DND-41 (cell line): ENCODE measurements at regions not wholly inside any gene's neighbourhood (a gene's known extent, or its start where the extent isn't known, plus 50 kb on each side); places are given as distances from the start of the nearest gene placed in this dataset.
A peak's percentile ranks its signal among the peaks of the same experiment; 100 is the strongest.

Source experiments
- EZH2 ChIP-seq: IDR thresholded peaks from 3 replicates; pipeline ENCODE4 v1.6.1; 2012; ENCODE audit warnings: borderline replicate concordance, low read depth, mild to moderate bottlenecking, moderate library complexity, low read length, inconsistent platforms; ENCODE audit not compliant: severe bottlenecking
- TF ChIP-seq, protein P1 (sequence below): IDR thresholded peaks from 2 replicates; pipeline ENCODE4 v1.5.1; 2012; ENCODE audit warnings: borderline replicate concordance, low read length, moderate library complexity, mild to moderate bottlenecking; ENCODE audit not compliant: poor library complexity, severe bottlenecking; ENCODE audit errors: extremely low read depth

DNA sequence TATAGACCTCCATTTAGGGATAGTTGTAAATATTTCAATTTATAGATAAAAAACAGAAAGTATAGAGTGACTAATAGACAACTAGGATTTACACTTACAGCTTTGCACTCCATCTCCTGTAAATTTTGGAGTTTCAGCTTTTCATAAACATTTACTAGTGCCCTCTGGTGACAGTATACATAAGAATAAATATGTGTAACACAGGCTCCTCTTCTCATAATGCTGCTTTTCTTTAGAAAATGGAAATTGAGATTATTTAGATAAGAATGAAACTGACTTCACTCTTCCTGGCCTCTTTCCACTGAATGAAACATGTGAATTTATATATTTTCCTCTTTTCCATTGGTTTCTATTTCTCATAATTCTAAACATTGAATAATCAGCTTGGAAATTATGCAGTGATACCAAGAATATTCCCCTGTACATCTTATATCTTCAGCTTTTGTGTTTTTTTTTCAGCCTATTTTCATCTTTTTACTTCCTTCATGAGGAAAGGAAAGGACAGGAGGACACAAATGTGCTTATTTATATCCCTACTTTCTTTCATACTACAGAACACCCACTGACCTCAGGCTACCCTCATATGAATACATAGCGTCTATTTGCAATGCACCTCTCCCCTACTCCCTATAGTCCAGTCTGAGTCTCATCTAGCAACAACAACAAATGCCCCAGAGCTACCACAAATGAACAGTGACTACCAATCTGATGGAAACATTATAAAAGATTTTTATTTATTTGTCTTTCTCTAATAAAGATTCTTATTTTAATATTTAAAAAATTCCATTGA is 103.1 kb upstream of the CCDC39 start:
- TF ChIP-seq, protein P1, sequence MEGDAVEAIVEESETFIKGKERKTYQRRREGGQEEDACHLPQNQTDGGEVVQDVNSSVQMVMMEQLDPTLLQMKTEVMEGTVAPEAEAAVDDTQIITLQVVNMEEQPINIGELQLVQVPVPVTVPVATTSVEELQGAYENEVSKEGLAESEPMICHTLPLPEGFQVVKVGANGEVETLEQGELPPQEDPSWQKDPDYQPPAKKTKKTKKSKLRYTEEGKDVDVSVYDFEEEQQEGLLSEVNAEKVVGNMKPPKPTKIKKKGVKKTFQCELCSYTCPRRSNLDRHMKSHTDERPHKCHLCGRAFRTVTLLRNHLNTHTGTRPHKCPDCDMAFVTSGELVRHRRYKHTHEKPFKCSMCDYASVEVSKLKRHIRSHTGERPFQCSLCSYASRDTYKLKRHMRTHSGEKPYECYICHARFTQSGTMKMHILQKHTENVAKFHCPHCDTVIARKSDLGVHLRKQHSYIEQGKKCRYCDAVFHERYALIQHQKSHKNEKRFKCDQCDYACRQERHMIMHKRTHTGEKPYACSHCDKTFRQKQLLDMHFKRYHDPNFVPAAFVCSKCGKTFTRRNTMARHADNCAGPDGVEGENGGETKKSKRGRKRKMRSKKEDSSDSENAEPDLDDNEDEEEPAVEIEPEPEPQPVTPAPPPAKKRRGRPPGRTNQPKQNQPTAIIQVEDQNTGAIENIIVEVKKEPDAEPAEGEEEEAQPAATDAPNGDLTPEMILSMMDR: peak; percentile 11
- no peak for TF ChIP-seq EZH2
